Panc1 (cell line): ENCODE measurements at regions not wholly inside any gene's neighbourhood (a gene's known extent, or its start where the extent isn't known, plus 50 kb on each side); places are given as distances from the start of the nearest gene placed in this dataset.

Source experiments
- ATAC-seq: fragments of 200-7000 bp; cut with Tn5 transposase; 2 replicates; pipeline ENCODE4 v1.9.1; 2020; ENCODE audit warnings: mild to moderate bottlenecking, moderate library complexity
- BruUV-seq: library from RNA; stranded (reverse); fragments of 400-500 nt; replicated peaks from 2 replicates; lab custom pipeline; 2021; lab: Mats Ljungman, UMichigan
- CTCF ChIA-PET: fragments of 300-600 bp; sonication (Branson Sonifier 250); formaldehyde crosslinking; loops from one replicate; lab custom pipeline; 2022; ENCODE audit warnings: antibody characterized with exemption; lab: Charles Lee
- POLR2A ChIA-PET: fragments of 300-600 bp; sonication (Branson Sonifier 250); formaldehyde crosslinking; loops from one replicate; lab custom pipeline; 2022; ENCODE audit warnings: antibody characterized with exemption; lab: Charles Lee
- DNase-seq: peaks from one replicate; pipeline ENCODE4 v3.0.0-alpha.2; 2010; ENCODE audit warnings: low read depth, low spot score
- H3K27ac ChIP-seq: 2 replicates; pipeline ENCODE4 v1.5.1; 2011; ENCODE audit warnings: mild to moderate bottlenecking, low read length, inconsistent platforms
- H3K27me3 ChIP-seq: fragments of 200-500 bp; sonication (Bioruptor generic); 2 replicates; pipeline ENCODE4 v1.6.0; 2014; ENCODE audit warnings: low read length, inconsistent platforms; ENCODE audit not compliant: control insufficient read depth, insufficient read depth
- H3K36me3 ChIP-seq: fragments of 200-500 bp; sonication (Bioruptor generic); 2 replicates; pipeline ENCODE4 v1.5.1; 2014; ENCODE audit warnings: inconsistent platforms, mild to moderate bottlenecking, low read length, moderate library complexity; ENCODE audit not compliant: control insufficient read depth, insufficient read depth
- H3K4me1 ChIP-seq: 2 replicates; pipeline ENCODE4 v1.5.1; 2011; ENCODE audit warnings: inconsistent platforms, mild to moderate bottlenecking, low read length, moderate library complexity; ENCODE audit not compliant: control insufficient read depth, insufficient read depth
- H3K4me3 ChIP-seq, 2 experiments: 2 replicates each; pipeline ENCODE4 v1.5.1; 2011 to 2012; ENCODE audit warnings: low read depth in 2 of 2, low read length in 2 of 2, mild to moderate bottlenecking in 2 of 2, inconsistent platforms in 1 of 2, moderate library complexity in 1 of 2
- H3K9me3 ChIP-seq: fragments of 200-500 bp; sonication (Bioruptor generic); 2 replicates; pipeline ENCODE4 v1.5.1; 2014; ENCODE audit warnings: low read depth, mild to moderate bottlenecking, inconsistent platforms, low read length, moderate library complexity; ENCODE audit not compliant: control insufficient read depth, insufficient read depth
- CTCF ChIP-seq: fragments of 450-650 bp; IDR thresholded peaks from 2 replicates; pipeline ENCODE4 v1.5.1; 2017; ENCODE audit warnings: mild to moderate bottlenecking
- POLR2AphosphoS5 ChIP-seq: IDR thresholded peaks from 2 replicates; pipeline ENCODE4 v1.6.1; 2012; ENCODE audit warnings: mild to moderate bottlenecking, low read depth, low read length, moderate library complexity
- REST ChIP-seq, 2 experiments: IDR thresholded peaks; 2 replicates each; pipeline ENCODE4 v1.6.1; 2011 to 2012; ENCODE audit warnings: low read depth in 2 of 2, control low read depth in 1 of 2, low read length in 1 of 2, mild to moderate bottlenecking in 1 of 2, moderate library complexity in 1 of 2; ENCODE audit not compliant: insufficient read depth in 1 of 2
- SIN3A ChIP-seq: IDR thresholded peaks from 2 replicates; pipeline ENCODE4 v1.6.1; 2012; ENCODE audit warnings: low read depth, mild to moderate bottlenecking, low read length, moderate library complexity, borderline replicate concordance; ENCODE audit not compliant: insufficient read depth
- TCF7L2 ChIP-seq: IDR thresholded peaks from 2 replicates; pipeline ENCODE4 v1.6.1; 2011; ENCODE audit warnings: mild to moderate bottlenecking, low read depth, low read length, inconsistent platforms
- in situ Hi-C: cut with HindIII; loops from 2 replicates; pipeline ENCODE4 v1.10.0; 2016; ENCODE audit warnings: low sequenced_read_pairs, low pct_unique_long_range_greater_than_20kb
- intact Hi-C: fragments of 100-400 bp; cut with micrococcal nuclease; formaldehyde crosslinking; loops from one replicate; pipeline ENCODE4 v1.10.0; 2022; ENCODE audit not compliant: unreplicated experiment

DNA sequence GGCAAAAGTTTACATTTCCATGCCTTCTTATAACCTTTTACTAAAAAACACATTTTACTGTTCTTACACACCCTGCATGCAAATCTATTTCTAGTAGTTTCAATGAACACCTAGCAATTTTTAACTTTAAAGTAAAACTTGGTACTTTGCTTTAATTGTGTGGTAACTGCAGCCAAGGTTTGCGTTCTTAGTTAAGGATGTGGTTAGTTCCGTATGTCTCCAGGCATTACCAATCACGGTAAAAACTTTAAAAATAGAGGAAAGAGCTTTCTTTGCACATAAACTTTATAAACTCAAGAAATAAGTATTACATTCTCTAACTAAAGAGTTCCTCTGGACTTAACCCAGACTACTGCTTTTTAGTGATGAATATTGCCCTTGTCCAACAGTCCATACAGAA is 795.2 kb downstream of the SLC16A7 start:
- DNase-seq: no peak
- BruUV-seq: no TSS peak
- TF ChIP-seq POLR2AphosphoS5 (no peak), REST (IDR thresholded peaks at IDR 0.05; ENCODE audit: insufficient read depth in 1 of 2, low read depth in 2 of 2, low read length in 1 of 2) (no peak), TCF7L2 (no peak), CTCF (no peak), SIN3A (no peak)
- H3K4me1 ChIP-seq: no peaks in the 10 kb centered on the region
- POLR2A ChIA-PET: no interaction called here
- CTCF ChIA-PET: no interaction called here
- no peaks in the 10 kb centered on the region for H3K27me3 ChIP-seq
- no peaks in the 10 kb centered on the region for H3K36me3 ChIP-seq
- H3K27ac ChIP-seq: no peak overlapping the region
- no peak overlapping the region for H3K4me3 ChIP-seq
- no peak for ATAC-seq
- in situ Hi-C loops (no loop called here), intact Hi-C loops (no loop called here)
- no peaks in the 10 kb centered on the region for H3K9me3 ChIP-seq

- Histone ChIP-seq H3K36me3 (no peaks in the 10 kb centered on the region), H3K9me3 (no peaks in the 10 kb centered on the region), H3K4me3 (no peak overlapping the region), H3K27me3 (no peaks in the 10 kb centered on the region), H3K27ac (no peak overlapping the region), H3K4me1 (no peaks in the 10 kb centered on the region)
- DNase-seq (no peak), ATAC-seq (no peak)
- TF ChIP-seq TCF7L2: no peak
- no peak for TF ChIP-seq CTCF
- TF ChIP-seq REST (IDR thresholded peaks at IDR 0.05; ENCODE audit: insufficient read depth in 1 of 2, low read depth in 2 of 2, low read length in 1 of 2): no peak
- no peak for TF ChIP-seq SIN3A
- no peak for TF ChIP-seq POLR2AphosphoS5
- no TSS peak for BruUV-seq
- in situ Hi-C loops: no loop called here
- CTCF ChIA-PET: no interaction called here
- POLR2A ChIA-PET: no interaction called here
- intact Hi-C loops: no loop called here
Observed at GRCh38 chr12:60391791-60392190, 796.0 kb downstream of the SLC16A7 start.
